Astrocyte of the cerebellum (primary cell): ENCODE measurements at regions not wholly inside any gene's neighbourhood (a gene's known extent, or its start where the extent isn't known, plus 50 kb on each side); places are given as distances from the start of the nearest gene placed in this dataset.

Experiments
- DNase-seq: peaks from one replicate; pipeline ENCODE4 v3.0.0-alpha.2; 2011; ENCODE audit warnings: low read depth
- H3K4me3 ChIP-seq: 2 replicates; pipeline ENCODE4 v1.5.1; 2011; ENCODE audit warnings: mild to moderate bottlenecking, low read depth, low read length, moderate library complexity
- CTCF ChIP-seq: IDR thresholded peaks from 2 replicates; pipeline ENCODE4 v1.5.1; 2012; ENCODE audit warnings: low read length, low read depth, moderate library complexity, mild to moderate bottlenecking; ENCODE audit errors: missing control alignments
- in situ Hi-C: cut with HindIII; loops from 2 replicates; pipeline ENCODE4 v1.10.0; 2017; ENCODE audit warnings: low sequenced_read_pairs

GRCh38 chr12:126830778-126831680 is 1435.9 kb upstream of the TMEM132C start:
- no peak overlapping the region for H3K4me3 ChIP-seq
- in situ Hi-C loops: no loop called here
- no peak for DNase-seq
- no peak for TF ChIP-seq CTCF

- in situ Hi-C loops: no loop called here
- no peak for DNase-seq
Observed at GRCh38 chr12:126837697-126838096, 1429.3 kb upstream of the TMEM132C start.

GRCh38 chr12:126843915-126844669 is 1422.9 kb upstream of the TMEM132C start:
- in situ Hi-C loops: no loop called here
- no peak for DNase-seq
- TF ChIP-seq CTCF: no peak

More at GRCh38 chr12:126837697-126838096, 1429.3 kb upstream of the TMEM132C start:
- TF ChIP-seq CTCF: no peak
- no peak overlapping the region for H3K4me3 ChIP-seq

GRCh38 chr12:126847005-126847629 is 1419.9 kb upstream of the TMEM132C start:
- H3K4me3 ChIP-seq: no peak overlapping the region
- DNase-seq: no peak
- in situ Hi-C loops: no loop called here
- no peak for TF ChIP-seq CTCF

More at GRCh38 chr12:126843915-126844669, 1422.9 kb upstream of the TMEM132C start:
- H3K4me3 ChIP-seq: no peak overlapping the region

- no peak for TF ChIP-seq CTCF
- DNase-seq: no peak
- in situ Hi-C loops: no loop called here
- H3K4me3 ChIP-seq: no peak overlapping the region
Observed at GRCh38 chr12:126855768-126856167, 1411.2 kb upstream of the TMEM132C start.

GRCh38 chr12:126856958-126857357 is 1410.0 kb upstream of the TMEM132C start:
- no peak overlapping the region for H3K4me3 ChIP-seq
- in situ Hi-C loops: no loop called here

More at GRCh38 chr12:126856958-126857357, 1410.0 kb upstream of the TMEM132C start:
- no peak for DNase-seq
- no peak for TF ChIP-seq CTCF
